Endometrium (tissue), 2 donors: ENCODE measurements at regions not wholly inside any gene's neighbourhood (a gene's known extent, or its start where the extent isn't known, plus 50 kb on each side); places are given as distances from the start of the nearest gene placed in this dataset.

ENCODE experiments used
- FAIRE-seq: peaks from 2 replicates; lab custom pipeline; 2012; peaks lifted over from hg19 to GRCh38; lab: Jason Lieb, UNC
- donor health status: control.
- donor health status: control.

DNA sequence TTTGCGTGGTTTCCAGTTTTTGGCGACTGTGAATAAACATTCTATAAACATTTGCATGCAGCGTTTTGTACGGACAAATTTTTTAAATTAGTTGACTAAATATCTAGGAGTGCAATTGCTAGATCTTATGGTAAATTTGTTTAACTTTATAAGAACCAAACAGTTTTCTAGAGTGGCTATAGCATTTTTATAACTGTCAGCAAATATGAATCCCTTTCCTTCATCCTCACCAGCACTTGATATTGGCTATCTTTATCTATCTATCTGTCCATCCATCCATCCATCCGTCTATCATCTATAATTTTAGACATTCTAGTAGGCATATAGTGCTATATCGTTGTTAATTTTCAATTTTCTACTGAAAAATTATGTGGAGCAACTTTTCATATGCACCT lies 158.4 kb upstream of the CHRNA7 start:
- FAIRE-seq, result no peak

GRCh38 chr15:31887246-31887645 lies 143.1 kb upstream of the CHRNA7 start:
- no peak for FAIRE-seq

- no peak for FAIRE-seq
Observed at GRCh38 chr15:31892513-31892912, 137.8 kb upstream of the CHRNA7 start.

DNA sequence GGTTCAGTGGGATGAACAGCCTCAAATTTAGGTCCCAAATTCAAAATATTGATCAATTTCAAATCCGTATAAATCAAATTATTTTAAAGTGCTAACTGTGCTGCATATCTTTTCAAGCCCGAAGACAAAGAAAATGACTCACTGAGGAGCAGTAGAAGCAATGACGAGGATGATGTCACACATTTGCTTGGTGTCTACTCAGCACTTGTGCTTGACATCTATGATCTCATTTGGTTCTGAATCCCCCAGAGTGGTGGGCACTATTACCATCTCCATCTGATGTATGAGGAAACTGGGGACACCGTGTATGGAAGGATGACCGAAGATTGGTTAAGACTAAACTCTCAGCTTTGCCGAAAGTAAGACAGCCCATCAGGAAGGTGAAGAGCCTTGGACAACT lies 136.5 kb upstream of the CHRNA7 start:
- no peak for FAIRE-seq

- no peak for FAIRE-seq
Observed at GRCh38 chr15:31897746-31898145, 132.6 kb upstream of the CHRNA7 start.

DNA sequence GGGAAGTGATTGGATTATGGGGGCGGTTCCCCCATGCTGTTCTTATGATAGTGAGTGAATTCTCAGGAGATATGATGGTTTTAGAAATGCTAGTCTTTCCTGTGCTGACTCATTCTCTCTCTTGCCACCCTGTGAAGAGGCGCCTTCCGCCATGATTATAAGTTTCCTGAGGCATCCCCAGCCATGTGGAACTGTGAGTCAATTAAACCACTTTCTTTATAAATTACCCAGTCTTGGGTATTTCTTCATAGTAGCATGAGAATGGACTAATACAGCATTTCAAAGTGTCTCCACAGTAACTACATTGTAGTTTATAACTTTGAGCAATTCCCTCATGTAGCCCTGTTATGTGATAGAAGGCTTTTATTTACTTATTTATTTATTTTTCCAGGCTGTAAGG lies 128.8 kb upstream of the CHRNA7 start:
- FAIRE-seq, result no peak

GRCh38 chr15:31905054-31905453 lies 125.3 kb upstream of the CHRNA7 start:
- FAIRE-seq, result no peak

GRCh38 chr15:31925541-31925940 lies 104.8 kb upstream of the CHRNA7 start:
- no peak for FAIRE-seq

- no peak for FAIRE-seq
Observed at GRCh38 chr15:31930967-31931366, 99.3 kb upstream of the CHRNA7 start.

- no peak for FAIRE-seq
Observed at GRCh38 chr15:31932576-31932975, 97.7 kb upstream of the CHRNA7 start.

DNA sequence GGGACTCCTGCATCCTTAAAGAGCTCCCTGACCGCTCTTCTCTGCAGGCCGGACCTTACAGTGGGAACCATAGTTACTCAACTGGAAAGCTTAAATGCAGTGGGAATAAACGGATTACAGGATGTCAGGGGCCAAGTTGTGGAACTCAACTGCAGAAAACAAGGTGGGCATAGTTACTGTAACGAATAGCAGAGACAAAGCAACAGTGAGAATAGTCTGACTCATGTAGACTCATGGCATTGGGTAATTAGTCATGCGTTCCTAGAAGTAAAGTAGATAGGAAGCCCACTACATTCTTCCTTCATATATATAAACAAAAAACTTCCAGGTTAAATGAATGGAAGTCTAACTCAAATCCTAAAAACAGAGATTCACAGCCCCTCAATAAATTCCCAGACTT lies 95.5 kb upstream of the CHRNA7 start:
- no peak for FAIRE-seq

GRCh38 chr15:31953478-31953877 lies 76.8 kb upstream of the CHRNA7 start:
- FAIRE-seq, result no peak

DNA sequence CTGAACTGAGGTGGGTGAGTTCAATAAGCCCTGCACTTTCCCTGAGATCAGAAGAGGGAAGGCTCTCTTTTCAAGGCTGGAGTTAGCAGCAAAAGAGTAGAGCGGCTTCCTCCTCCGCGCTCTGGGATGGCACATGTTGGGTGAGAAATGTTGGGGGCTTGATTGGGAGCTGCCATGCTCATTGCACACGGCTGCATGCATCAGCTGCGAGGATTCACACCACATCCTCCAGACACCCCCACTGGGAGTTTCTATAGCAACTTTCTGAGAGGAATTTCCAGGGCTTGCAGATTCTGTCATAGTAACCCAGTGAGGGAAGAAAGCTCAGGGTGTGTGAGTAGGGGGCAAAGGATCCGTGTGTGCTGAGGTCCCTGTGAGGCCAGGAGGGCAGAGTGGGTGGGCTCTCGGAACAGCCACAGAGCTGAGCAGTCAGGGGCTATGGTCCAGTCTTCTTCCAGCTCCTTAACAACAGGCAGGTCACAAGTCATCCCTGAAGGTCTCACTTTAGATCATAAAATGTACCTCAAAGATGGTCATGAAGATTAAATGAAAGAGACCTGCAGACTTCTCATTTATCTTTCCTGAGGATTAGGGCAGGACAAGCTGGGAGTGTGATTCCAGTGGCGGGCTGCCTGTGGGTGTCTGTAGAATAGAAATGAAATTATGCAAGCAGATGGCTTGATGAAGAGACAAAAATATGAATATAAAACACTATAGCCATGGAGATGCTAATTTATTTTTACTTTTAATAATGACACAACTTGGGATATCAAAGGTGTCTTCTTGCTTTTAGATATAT lies 75.7 kb upstream of the CHRNA7 start:
- no peak for FAIRE-seq

DNA sequence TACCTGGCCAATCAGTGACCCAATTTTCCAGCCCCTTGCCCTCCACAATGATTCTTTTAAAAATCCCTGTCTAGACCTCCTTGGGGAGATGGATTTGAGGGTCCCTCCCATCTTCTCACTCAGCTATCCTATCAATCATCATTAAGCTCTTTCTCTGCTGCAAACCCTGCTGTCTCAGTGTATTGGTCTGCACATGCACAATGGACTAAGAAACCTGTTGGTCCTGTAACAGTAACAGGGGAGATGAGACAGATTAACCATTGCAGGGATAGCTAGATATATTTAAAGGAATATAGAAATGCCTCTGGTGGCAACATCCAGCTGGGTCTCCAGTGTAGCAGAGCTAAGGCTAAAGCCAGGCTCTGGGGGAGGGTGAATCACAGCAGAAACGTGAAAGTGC lies 74.6 kb upstream of the CHRNA7 start:
- no peak for FAIRE-seq

GRCh38 chr15:31957581-31957980 lies 72.7 kb upstream of the CHRNA7 start:
- no peak for FAIRE-seq

GRCh38 chr15:31964586-31965307 lies 65.6 kb upstream of the CHRNA7 start:
- no peak for FAIRE-seq

DNA sequence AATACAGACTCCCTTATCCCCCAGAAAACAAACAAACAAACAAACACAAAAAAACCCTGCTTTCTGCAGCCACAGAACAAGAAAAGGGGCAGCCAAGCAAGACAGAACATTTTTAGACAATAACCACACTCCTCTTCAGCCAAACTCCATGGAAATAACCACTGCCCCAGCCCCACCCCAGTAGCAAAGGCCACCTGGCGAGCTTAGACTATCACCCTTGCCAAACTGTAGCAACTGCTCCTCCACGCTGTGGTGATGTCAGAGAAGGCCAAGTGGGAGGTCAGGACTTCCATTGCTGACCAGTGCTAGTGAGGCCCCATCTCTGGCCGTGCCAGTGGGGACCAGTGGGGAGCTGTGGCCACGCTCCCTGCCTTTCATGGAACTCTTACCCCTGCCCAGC lies 60.3 kb upstream of the CHRNA7 start:
- FAIRE-seq, result no peak

GRCh38 chr15:31973197-31973596 lies 57.1 kb upstream of the CHRNA7 start:
- no peak for FAIRE-seq

GRCh38 chr15:31974154-31974794 lies 56.0 kb upstream of the CHRNA7 start:
- FAIRE-seq, result no peak

GRCh38 chr15:31974855-31975829 lies 55.2 kb upstream of the CHRNA7 start:
- FAIRE-seq, result peak; percentile 45

GRCh38 chr15:31975830-31976229 lies 54.5 kb upstream of the CHRNA7 start:
- no peak for FAIRE-seq

DNA sequence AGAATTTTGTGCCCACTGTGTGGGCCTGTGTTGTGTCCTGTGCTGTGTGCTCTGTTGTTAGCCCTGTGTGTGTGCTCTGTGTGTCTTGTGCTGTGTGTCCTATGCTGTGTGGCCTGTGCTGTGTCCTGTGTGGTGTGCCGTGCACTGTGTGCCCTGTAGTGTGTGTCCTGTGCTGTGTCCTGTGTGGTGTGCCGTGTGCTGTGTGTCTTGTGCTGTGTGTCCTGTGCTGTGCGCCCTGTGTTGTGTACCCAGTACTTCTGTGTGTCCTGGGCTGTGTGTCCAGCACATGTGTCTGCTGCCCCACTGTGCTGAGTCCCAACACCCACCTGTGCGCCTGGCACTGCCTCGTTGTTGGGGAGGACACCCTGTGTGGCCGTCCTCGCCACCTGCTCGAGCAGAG lies 53.2 kb upstream of the CHRNA7 start:
- FAIRE-seq, result no peak
